22Rv1 (cell line): ENCODE measurements at regions not wholly inside any gene's neighbourhood (a gene's known extent, or its start where the extent isn't known, plus 50 kb on each side); places are given as distances from the start of the nearest gene placed in this dataset.
"Not testable (repeated sequence)": the region's sequence is repeated elsewhere in the genome, so short reads cannot be mapped to it uniquely, and the experiment has no call there.

ENCODE experiments used
- H3K27ac ChIP-seq: fragments of 450-650 bp; 2 replicates; pipeline ENCODE4 v1.5.1; 2017
- ZFX ChIP-seq: fragments of 450-650 bp; IDR thresholded peaks from 2 replicates; pipeline ENCODE4 v1.6.1; 2017; ENCODE audit warnings: antibody characterized with exemption, borderline replicate concordance
- TF ChIP-seq, protein P1 (sequence below): fragments of 450-650 bp; IDR thresholded peaks from 2 replicates; pipeline ENCODE4 v1.5.1; 2017; ENCODE audit warnings: mild to moderate bottlenecking

GRCh38 chr4:137739391-137739790 is 207.1 kb upstream of the PCDH18 start:
- TF ChIP-seq, protein P1, sequence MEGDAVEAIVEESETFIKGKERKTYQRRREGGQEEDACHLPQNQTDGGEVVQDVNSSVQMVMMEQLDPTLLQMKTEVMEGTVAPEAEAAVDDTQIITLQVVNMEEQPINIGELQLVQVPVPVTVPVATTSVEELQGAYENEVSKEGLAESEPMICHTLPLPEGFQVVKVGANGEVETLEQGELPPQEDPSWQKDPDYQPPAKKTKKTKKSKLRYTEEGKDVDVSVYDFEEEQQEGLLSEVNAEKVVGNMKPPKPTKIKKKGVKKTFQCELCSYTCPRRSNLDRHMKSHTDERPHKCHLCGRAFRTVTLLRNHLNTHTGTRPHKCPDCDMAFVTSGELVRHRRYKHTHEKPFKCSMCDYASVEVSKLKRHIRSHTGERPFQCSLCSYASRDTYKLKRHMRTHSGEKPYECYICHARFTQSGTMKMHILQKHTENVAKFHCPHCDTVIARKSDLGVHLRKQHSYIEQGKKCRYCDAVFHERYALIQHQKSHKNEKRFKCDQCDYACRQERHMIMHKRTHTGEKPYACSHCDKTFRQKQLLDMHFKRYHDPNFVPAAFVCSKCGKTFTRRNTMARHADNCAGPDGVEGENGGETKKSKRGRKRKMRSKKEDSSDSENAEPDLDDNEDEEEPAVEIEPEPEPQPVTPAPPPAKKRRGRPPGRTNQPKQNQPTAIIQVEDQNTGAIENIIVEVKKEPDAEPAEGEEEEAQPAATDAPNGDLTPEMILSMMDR, result no peak
- no peak for TF ChIP-seq ZFX
- H3K27ac ChIP-seq, result no peak overlapping the region

- no peak overlapping the region for H3K27ac ChIP-seq
- TF ChIP-seq, protein P1, result no peak
- no peak for TF ChIP-seq ZFX
These were observed 206.2 kb upstream of the PCDH18 start for GRCh38 chr4:137738375-137738990.

DNA sequence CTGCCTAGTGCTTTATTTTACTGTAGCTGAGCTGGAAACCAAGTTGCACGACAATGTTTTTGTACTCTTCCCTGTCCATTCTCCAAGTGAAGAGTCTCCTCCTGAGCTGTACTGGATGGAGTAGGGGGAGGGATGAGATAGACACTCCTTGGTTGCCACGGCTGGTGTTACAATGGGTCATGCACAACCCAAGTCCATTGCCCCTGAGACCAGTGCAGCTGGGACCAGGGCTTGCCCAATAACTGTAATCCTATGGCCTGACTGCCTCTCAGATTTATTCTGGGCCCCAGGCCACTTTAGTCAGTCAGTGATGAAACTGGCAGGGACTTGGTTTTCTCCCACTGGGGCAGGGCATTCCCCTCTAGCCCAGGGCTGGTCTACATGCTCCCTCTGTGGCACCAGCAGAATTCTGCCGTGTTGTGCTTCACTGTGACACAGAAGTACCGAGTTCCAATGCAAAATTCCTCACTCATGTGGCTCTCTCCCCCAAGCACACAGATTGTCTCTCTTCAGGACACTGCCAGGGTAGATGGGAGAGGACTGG is 203.3 kb upstream of the PCDH18 start:
- TF ChIP-seq, protein P1, result no peak
- TF ChIP-seq ZFX, result no peak
- H3K27ac ChIP-seq, result no peak overlapping the region

GRCh38 chr4:137733174-137734141 is 201.2 kb upstream of the PCDH18 start:
- TF ChIP-seq, protein P1, result peak; percentile 86
- H3K27ac ChIP-seq, result not testable (repeated sequence)

- TF ChIP-seq ZFX, result no peak
- TF ChIP-seq, protein P1, result no peak
- no peak overlapping the region for H3K27ac ChIP-seq
These were observed 190.6 kb upstream of the PCDH18 start for GRCh38 chr4:137722910-137723309.

DNA sequence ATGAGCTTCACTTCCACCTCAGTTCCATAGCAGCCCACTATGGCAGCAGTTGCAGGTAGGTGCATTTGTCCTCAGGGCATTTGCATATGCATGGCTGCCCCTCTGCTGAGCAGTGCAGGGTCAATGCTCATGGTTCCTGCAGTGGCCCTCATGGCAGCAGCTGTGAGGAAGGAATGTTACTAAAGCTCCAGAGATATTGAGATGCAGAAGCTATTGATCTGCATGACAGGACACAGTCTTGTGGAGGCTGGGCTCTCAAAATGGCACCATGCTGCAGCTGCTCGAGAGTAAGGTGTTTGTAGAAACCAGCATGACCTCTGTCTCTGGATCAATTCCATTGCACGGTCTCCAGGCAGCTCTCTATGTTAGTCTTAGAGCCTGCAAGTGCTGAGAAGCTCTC is 179.2 kb upstream of the PCDH18 start:
- TF ChIP-seq, protein P1, result no peak
- TF ChIP-seq ZFX, result no peak
- no peak overlapping the region for H3K27ac ChIP-seq

DNA sequence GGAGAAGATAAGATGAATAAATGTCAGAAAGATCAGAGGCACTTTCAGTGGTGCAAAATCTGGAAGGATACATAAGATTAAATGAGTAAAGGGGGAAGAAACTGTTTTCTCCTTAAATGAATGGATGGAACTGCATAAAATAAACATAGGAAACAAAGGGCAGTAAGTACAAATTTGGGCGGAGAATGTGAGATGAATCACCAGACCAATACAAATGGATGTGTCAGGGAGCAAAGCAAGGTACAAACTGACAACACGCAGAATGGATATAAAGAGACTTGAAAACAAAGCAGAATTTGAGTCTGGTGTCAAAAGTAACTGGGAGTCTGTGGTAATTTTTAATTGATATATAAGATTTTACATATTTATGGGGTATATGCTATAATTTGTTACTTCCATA is 175.3 kb upstream of the PCDH18 start:
- H3K27ac ChIP-seq, result no peak overlapping the region
- no peak for TF ChIP-seq ZFX
